ENCODE measurements at regions not wholly inside any gene's neighbourhood (a gene's known extent, or its start where the extent isn't known, plus 50 kb on each side); places are given as distances from the start of the nearest gene placed in this dataset.
"Not testable (repeated sequence)": the region's sequence is repeated elsewhere in the genome, so short reads cannot be mapped to it uniquely, and the experiment has no call there.

- H3K27ac ChIP-seq, result no peak overlapping the region
- POLR2A ChIA-PET (ENCODE audit: low non-redundant PET), result no interaction called here
- CTCF ChIA-PET, result interaction anchor here (0.6 kb wide), 1 partner anchor 116 kb away, joined by 4 read pairs; no protein-coding TSS in a partner anchor
- no peak for DNase-seq (ENCODE audit: low spot score)
- TF ChIP-seq CTCF (conservative IDR thresholded peaks at IDR 0.05; ENCODE audit: low read depth), result no peak
Observed at GRCh38 chr12:58421990-58422389, 480.6 kb downstream of the ATP23 start.

GRCh38 chr12:58424735-58425392 is 483.5 kb downstream of the ATP23 start:
- no peak overlapping the region for H3K27ac ChIP-seq
- no peak for TF ChIP-seq CTCF (conservative IDR thresholded peaks at IDR 0.05; ENCODE audit: low read depth)
- ChIA-PET CTCF (interaction anchor here (0.5 kb wide), 1 partner anchor 19 kb away, joined by 5 read pairs; no protein-coding TSS in a partner anchor), POLR2A (ENCODE audit: low non-redundant PET) (no interaction called here)
- no peak for DNase-seq (ENCODE audit: low spot score)

GRCh38 chr12:58425481-58426392 is 484.4 kb downstream of the ATP23 start:
- CTCF ChIA-PET, result interaction anchor here (0.6 kb wide), 1 partner anchor 982 kb away, joined by 4 read pairs; no protein-coding TSS in a partner anchor
- peak; percentile 88 for DNase-seq (ENCODE audit: low spot score)
- peak overlapping the region; percentile 92 for H3K27ac ChIP-seq
- POLR2A ChIA-PET (ENCODE audit: low non-redundant PET), result no interaction called here
- TF ChIP-seq CTCF (conservative IDR thresholded peaks at IDR 0.05; ENCODE audit: low read depth), result no peak

- DNase-seq (ENCODE audit: low spot score); POLR2A ChIA-PET (ENCODE audit: low non-redundant PET): not testable (repeated sequence)
- CTCF ChIA-PET, result interaction anchor here (0.6 kb wide), 1 partner anchor 981 kb away, joined by 4 read pairs; no protein-coding TSS in a partner anchor
- H3K27ac ChIP-seq, result peak overlapping the region; percentile 92
Observed at GRCh38 chr12:58426437-58426836, 485.1 kb downstream of the ATP23 start.

- ChIA-PET CTCF (no interaction called here), POLR2A (ENCODE audit: low non-redundant PET) (no interaction called here)
- peak; percentile 25 for DNase-seq (ENCODE audit: low spot score)
- TF ChIP-seq CTCF (conservative IDR thresholded peaks at IDR 0.05; ENCODE audit: low read depth), result no peak
- no peak overlapping the region for H3K27ac ChIP-seq
Observed at GRCh38 chr12:58433959-58434358, 486.3 kb downstream of the LRIG3 start.

GRCh38 chr12:58434726-58435125 is 485.6 kb downstream of the LRIG3 start:
- no peak for TF ChIP-seq CTCF (conservative IDR thresholded peaks at IDR 0.05; ENCODE audit: low read depth)
- H3K27ac ChIP-seq, result no peak overlapping the region
- CTCF ChIA-PET, result no interaction called here
- POLR2A ChIA-PET (ENCODE audit: low non-redundant PET), result no interaction called here
- DNase-seq (ENCODE audit: low spot score), result no peak

GRCh38 chr12:58435647-58436046 is 484.7 kb downstream of the LRIG3 start:
- no peak for DNase-seq (ENCODE audit: low spot score)
- ChIA-PET POLR2A (ENCODE audit: low non-redundant PET) (no interaction called here), CTCF (no interaction called here)
- TF ChIP-seq CTCF (conservative IDR thresholded peaks at IDR 0.05; ENCODE audit: low read depth), result no peak
- no peak overlapping the region for H3K27ac ChIP-seq

Measured in RWPE1 (cell line).